BJ (cell line): ENCODE measurements at regions not wholly inside any gene's neighbourhood (a gene's known extent, or its start where the extent isn't known, plus 50 kb on each side); places are given as distances from the start of the nearest gene placed in this dataset.

ENCODE experiments used
- CTCF ChIA-PET: fragments of 350-600 bp; formaldehyde crosslinking; extraction: SDS; loops from one replicate; lab custom pipeline; 2021; ENCODE audit warnings: antibody characterized with exemption, inconsistent platforms; lab: Yijun Ruan, JAX
- POLR2A ChIA-PET: fragments of 300-600 bp; sonication (Branson Sonifier 250); formaldehyde crosslinking; extraction: SDS; loops from one replicate; lab custom pipeline; 2021; ENCODE audit warnings: antibody characterized with exemption; lab: Charles Lee
- DNase-seq: peaks from one replicate; pipeline ENCODE4 v3.0.0-alpha.2; 2011; ENCODE audit warnings: low read depth
- H3K27me3 ChIP-seq: 2 replicates; pipeline ENCODE4 v1.6.0; 2011; ENCODE audit warnings: low read length; ENCODE audit not compliant: control insufficient read depth, insufficient read depth
- H3K36me3 ChIP-seq: 2 replicates; pipeline ENCODE4 v1.5.1; 2011; ENCODE audit warnings: low read length; ENCODE audit not compliant: control insufficient read depth, insufficient read depth
- H3K4me3 ChIP-seq: 2 replicates; pipeline ENCODE4 v1.5.1; 2011; ENCODE audit warnings: low read depth, mild to moderate bottlenecking, control low read depth, low read length
- CTCF ChIP-seq: IDR thresholded peaks from 2 replicates; pipeline ENCODE4 v1.5.1; 2011; ENCODE audit warnings: low read depth, mild to moderate bottlenecking, control low read depth, inconsistent platforms, low read length, moderate library complexity; ENCODE audit not compliant: insufficient read depth

- ChIA-PET POLR2A (no interaction called here), CTCF (no interaction called here)
- Histone ChIP-seq H3K27me3 (no peaks in the 10 kb centered on the region), H3K36me3 (no peaks in the 10 kb centered on the region), H3K4me3 (no peak overlapping the region)
- no peak for TF ChIP-seq CTCF
- no peak for DNase-seq
Observed at GRCh38 chrX:129233786-129234185, 289.5 kb downstream of the SMARCA1 start.

GRCh38 chrX:129230850-129231512 lies 292.3 kb downstream of the SMARCA1 start:
- Histone ChIP-seq H3K36me3 (no peaks in the 10 kb centered on the region), H3K4me3 (no peak overlapping the region), H3K27me3 (no peaks in the 10 kb centered on the region)
- CTCF ChIA-PET = no interaction called here
- no peak for DNase-seq
- TF ChIP-seq CTCF = no peak
- POLR2A ChIA-PET = no interaction called here

- ChIA-PET CTCF (no interaction called here), POLR2A (no interaction called here)
- H3K4me3 ChIP-seq = no peak overlapping the region
- H3K36me3 ChIP-seq = no peaks in the 10 kb centered on the region
- no peaks in the 10 kb centered on the region for H3K27me3 ChIP-seq
- TF ChIP-seq CTCF = no peak
- no peak for DNase-seq
Observed at GRCh38 chrX:129230168-129230567, 293.1 kb downstream of the SMARCA1 start.

- CTCF ChIA-PET = no interaction called here
- no peak overlapping the region for H3K4me3 ChIP-seq
- POLR2A ChIA-PET = no interaction called here
- no peaks in the 10 kb centered on the region for H3K27me3 ChIP-seq
- no peaks in the 10 kb centered on the region for H3K36me3 ChIP-seq
- TF ChIP-seq CTCF = no peak
- no peak for DNase-seq
Observed at GRCh38 chrX:129227366-129227765, 295.9 kb downstream of the SMARCA1 start.

GRCh38 chrX:129193357-129193756 lies 329.9 kb downstream of the SMARCA1 start:
- no peak for DNase-seq
- no peak overlapping the region for H3K4me3 ChIP-seq
- no peaks in the 10 kb centered on the region for H3K27me3 ChIP-seq
- ChIA-PET POLR2A (no interaction called here), CTCF (no interaction called here)
- no peak for TF ChIP-seq CTCF
- no peaks in the 10 kb centered on the region for H3K36me3 ChIP-seq
